ENCODE measurements at regions not wholly inside any gene's neighbourhood (a gene's known extent, or its start where the extent isn't known, plus 50 kb on each side); places are given as distances from the start of the nearest gene placed in this dataset.

GRCh38 chr17:33902901-33903449 lies 352.1 kb upstream of the CCL2 start:
- Histone ChIP-seq H3K4me3 (no peak overlapping the region), H3K36me3 (no peaks in the 10 kb centered on the region), H3K4me1 (no peaks in the 10 kb centered on the region), H3K27me3 (no peaks in the 10 kb centered on the region), H3K27ac (no peak overlapping the region), H3K9me3 (no peaks in the 10 kb centered on the region)
- ATAC-seq (no peak), DNase-seq (no peak)
- intact Hi-C loops (cut with DNase I) = no loop called here
- TF ChIP-seq CTCF (IDR thresholded peaks at IDR 0.05) = no peak

DNA sequence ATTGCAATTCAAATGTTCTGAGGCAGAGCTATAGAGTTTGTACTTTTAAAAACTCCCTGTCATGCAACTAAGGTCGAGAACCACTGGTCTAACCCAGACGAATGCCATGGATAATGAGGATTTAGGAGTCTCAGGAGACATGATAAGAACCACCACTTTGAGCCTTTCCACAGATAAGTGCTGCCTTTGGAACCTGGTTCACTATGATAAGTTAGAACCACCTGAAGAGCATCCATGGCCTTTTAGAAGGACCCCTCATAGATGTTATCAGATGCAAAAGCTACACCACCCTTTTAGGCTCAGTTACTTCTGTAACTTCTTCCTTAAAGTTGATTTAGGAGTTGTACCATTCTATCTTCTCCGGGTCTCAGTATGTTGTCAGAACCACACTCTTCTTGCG lies 350.6 kb upstream of the CCL2 start:
- Histone ChIP-seq H3K27ac (no peak overlapping the region), H3K4me1 (no peaks in the 10 kb centered on the region), H3K9me3 (no peaks in the 10 kb centered on the region), H3K27me3 (no peaks in the 10 kb centered on the region), H3K4me3 (no peak overlapping the region), H3K36me3 (no peaks in the 10 kb centered on the region)
- DNase-seq = no peak
- ATAC-seq = no peak
- no peak for TF ChIP-seq CTCF (IDR thresholded peaks at IDR 0.05)
- intact Hi-C loops (cut with DNase I) = no loop called here

- Histone ChIP-seq H3K4me3 (no peak overlapping the region), H3K4me1 (no peaks in the 10 kb centered on the region), H3K36me3 (no peaks in the 10 kb centered on the region), H3K27ac (no peak overlapping the region), H3K9me3 (no peaks in the 10 kb centered on the region), H3K27me3 (no peaks in the 10 kb centered on the region)
- ATAC-seq (no peak), DNase-seq (no peak)
- intact Hi-C loops (cut with DNase I) = no loop called here
- no peak for TF ChIP-seq CTCF (IDR thresholded peaks at IDR 0.05)
Observed at GRCh38 chr17:33905338-33905800, 349.7 kb upstream of the CCL2 start.

DNA sequence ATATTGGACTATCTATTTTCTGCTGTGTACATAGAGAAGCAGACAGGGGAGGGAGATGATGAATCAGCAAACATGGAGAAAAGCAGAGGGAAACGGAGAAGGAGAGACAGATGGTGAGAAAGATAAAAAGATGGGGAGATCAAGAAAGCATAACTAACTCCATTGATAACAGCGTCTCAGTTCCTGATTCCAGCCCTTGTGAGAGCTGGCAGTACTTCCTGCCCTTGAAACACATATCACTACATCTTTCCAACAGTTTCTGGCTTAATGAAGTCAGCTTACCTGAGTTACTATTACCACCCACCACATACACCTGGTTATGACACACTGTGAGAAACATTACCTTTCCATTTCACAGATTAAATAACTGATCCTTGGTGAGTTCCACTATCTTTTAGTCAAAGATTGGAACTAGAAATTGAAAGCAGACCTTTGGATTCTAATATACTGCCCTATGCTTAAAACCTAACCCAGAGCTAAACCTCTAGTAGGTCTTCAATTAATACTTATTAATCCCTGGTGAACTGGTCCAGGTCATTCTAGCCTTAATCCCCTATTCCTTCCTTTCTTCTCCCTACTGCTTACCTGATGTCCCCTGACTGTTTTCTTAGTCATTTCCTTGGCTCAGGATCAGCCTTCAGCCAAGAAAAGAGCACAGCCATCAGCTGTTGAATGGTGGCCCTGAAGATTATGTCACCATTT lies 346.6 kb upstream of the CCL2 start:
- Histone ChIP-seq H3K27me3 (no peaks in the 10 kb centered on the region), H3K27ac (no peak overlapping the region), H3K4me3 (no peak overlapping the region), H3K4me1 (no peaks in the 10 kb centered on the region), H3K9me3 (no peaks in the 10 kb centered on the region), H3K36me3 (no peaks in the 10 kb centered on the region)
- no peak for TF ChIP-seq CTCF (IDR thresholded peaks at IDR 0.05)
- DNase-seq = no peak
- ATAC-seq = no peak
- intact Hi-C loops (cut with DNase I) = no loop called here

- Histone ChIP-seq H3K4me3 (no peak overlapping the region), H3K27ac (no peak overlapping the region), H3K4me1 (no peaks in the 10 kb centered on the region), H3K27me3 (no peaks in the 10 kb centered on the region), H3K9me3 (no peaks in the 10 kb centered on the region), H3K36me3 (no peaks in the 10 kb centered on the region)
- intact Hi-C loops (cut with DNase I) = no loop called here
- no peak for ATAC-seq
- DNase-seq = no peak
- TF ChIP-seq CTCF (IDR thresholded peaks at IDR 0.05) = no peak
Observed at GRCh38 chr17:33910200-33910857, 344.8 kb upstream of the CCL2 start.

All from upper lobe of right lung (tissue), 1 donor.